HEK293 (cell line): ENCODE measurements at regions not wholly inside any gene's neighbourhood (a gene's known extent, or its start where the extent isn't known, plus 50 kb on each side); places are given as distances from the start of the nearest gene placed in this dataset.

ENCODE experiments used
- CTCF ChIA-PET: fragments of 350-600 bp; formaldehyde crosslinking; extraction: SDS; loops from one replicate; lab custom pipeline; 2021; ENCODE audit warnings: antibody characterized with exemption; lab: Yijun Ruan, JAX
- POLR2A ChIA-PET: fragments of 300-600 bp; formaldehyde crosslinking; extraction: SDS; loops from one replicate; lab custom pipeline; 2020; ENCODE audit warnings: antibody characterized with exemption, inconsistent platforms; lab: Yijun Ruan, JAX
- H3K27ac ChIP-seq: fragments of 200-500 bp; sonication (Bioruptor generic); 2 replicates; pipeline ENCODE4 v1.5.1; 2014; ENCODE audit warnings: low read depth, low read length, control low read depth, inconsistent platforms; ENCODE audit errors: extremely low read depth
- H3K36me3 ChIP-seq, 2 experiments: fragments of 200-500 bp in 1 of 2; sonication (Bioruptor generic) in 1 of 2; 1 replicate in 1 of 2; 2 replicates in 1 of 2; pipeline ENCODE4 v1.5.1; 2014 to 2017; ENCODE audit warnings: inconsistent platforms in 2 of 2, low read length in 2 of 2; ENCODE audit not compliant: control insufficient read depth in 2 of 2, insufficient read depth in 1 of 2
- H3K4me1 ChIP-seq: fragments of 200-500 bp; sonication (Bioruptor generic); 2 replicates; pipeline ENCODE4 v1.5.1; 2014; ENCODE audit warnings: mild to moderate bottlenecking, low read length, inconsistent platforms; ENCODE audit not compliant: control insufficient read depth, insufficient read depth
- H3K4me3 ChIP-seq: 2 replicates; pipeline ENCODE4 v1.5.1; 2011; ENCODE audit warnings: low read depth, mild to moderate bottlenecking, control low read depth, low read length, moderate library complexity
- H3K9me3 ChIP-seq: fragments of 200-500 bp; sonication (Bioruptor generic); 2 replicates; pipeline ENCODE4 v1.5.1; 2014; ENCODE audit warnings: low read depth, low read length, inconsistent platforms; ENCODE audit not compliant: control insufficient read depth, insufficient read depth
- ATF2 ChIP-seq: fragments of 450-650 bp; formaldehyde crosslinking; IDR thresholded peaks from 2 replicates; pipeline ENCODE4 v1.5.1; 2016; ENCODE audit warnings: missing biosample characterization, missing genetic modification characterization, low read depth
- CTCF ChIP-seq: fragments of 450-650 bp; formaldehyde crosslinking; IDR thresholded peaks from 2 replicates; pipeline ENCODE4 v1.5.1; 2016; ENCODE audit warnings: missing biosample characterization, missing genetic modification characterization
- FEZF1 ChIP-seq: fragments of 450-650 bp; formaldehyde crosslinking; IDR thresholded peaks from 2 replicates; pipeline ENCODE4 v1.5.1; 2016; ENCODE audit warnings: missing biosample characterization, missing genetic modification characterization
- GLIS1 ChIP-seq: fragments of 450-650 bp; formaldehyde crosslinking; IDR thresholded peaks from 2 replicates; pipeline ENCODE4 v1.5.1; 2016; ENCODE audit warnings: missing biosample characterization, missing genetic modification characterization
- KLF1 ChIP-seq: fragments of 450-650 bp; formaldehyde crosslinking; IDR thresholded peaks from 2 replicates; pipeline ENCODE4 v1.5.1; 2016; ENCODE audit warnings: missing biosample characterization, missing genetic modification characterization
- KLF16 ChIP-seq: fragments of 450-650 bp; formaldehyde crosslinking; IDR thresholded peaks from 2 replicates; pipeline ENCODE4 v1.5.1; 2017; ENCODE audit warnings: missing biosample characterization, missing genetic modification characterization
- KLF8 ChIP-seq: fragments of 450-650 bp; formaldehyde crosslinking; IDR thresholded peaks from 2 replicates; pipeline ENCODE4 v1.5.1; 2016; ENCODE audit warnings: missing biosample characterization, missing genetic modification characterization
- PRDM10 ChIP-seq: fragments of 450-650 bp; formaldehyde crosslinking; IDR thresholded peaks from 2 replicates; pipeline ENCODE4 v1.5.1; 2016; ENCODE audit warnings: missing biosample characterization, missing genetic modification characterization
- SCRT1 ChIP-seq: fragments of 450-650 bp; formaldehyde crosslinking; IDR thresholded peaks from 2 replicates; pipeline ENCODE4 v1.5.1; 2016; ENCODE audit warnings: missing biosample characterization, missing genetic modification characterization, borderline replicate concordance
- SP7 ChIP-seq: fragments of 450-650 bp; formaldehyde crosslinking; IDR thresholded peaks from 2 replicates; pipeline ENCODE4 v1.5.1; 2016; ENCODE audit warnings: missing biosample characterization, missing genetic modification characterization
- ZBTB6 ChIP-seq: fragments of 450-650 bp; formaldehyde crosslinking; IDR thresholded peaks from 2 replicates; pipeline ENCODE4 v1.5.1; 2017; ENCODE audit warnings: missing biosample characterization, missing genetic modification characterization
- ZEB2 ChIP-seq: fragments of 450-650 bp; formaldehyde crosslinking; IDR thresholded peaks from 2 replicates; pipeline ENCODE4 v1.5.1; 2016; ENCODE audit warnings: missing biosample characterization, missing genetic modification characterization
- ZFP3 ChIP-seq: fragments of 450-650 bp; formaldehyde crosslinking; IDR thresholded peaks from 2 replicates; pipeline ENCODE4 v1.5.1; 2016; ENCODE audit warnings: low read depth, missing biosample characterization, missing genetic modification characterization
- ZFP41 ChIP-seq: fragments of 450-650 bp; formaldehyde crosslinking; IDR thresholded peaks from 2 replicates; pipeline ENCODE4 v1.5.1; 2016; ENCODE audit warnings: missing biosample characterization, missing genetic modification characterization, borderline replicate concordance
- ZNF140 ChIP-seq: fragments of 450-650 bp; formaldehyde crosslinking; IDR thresholded peaks from 2 replicates; pipeline ENCODE4 v1.5.1; 2016; ENCODE audit warnings: missing biosample characterization, missing genetic modification characterization
- ZNF146 ChIP-seq: fragments of 450-650 bp; formaldehyde crosslinking; IDR thresholded peaks from 2 replicates; pipeline ENCODE4 v1.5.1; 2016; ENCODE audit warnings: missing biosample characterization, missing genetic modification characterization
- ZNF175 ChIP-seq: fragments of 450-650 bp; formaldehyde crosslinking; IDR thresholded peaks from 2 replicates; pipeline ENCODE4 v1.5.1; 2016; ENCODE audit warnings: missing biosample characterization, missing genetic modification characterization
- ZNF211 ChIP-seq: fragments of 450-650 bp; formaldehyde crosslinking; IDR thresholded peaks from 2 replicates; pipeline ENCODE4 v1.5.1; 2016; ENCODE audit warnings: low read depth, missing biosample characterization, missing genetic modification characterization
- ZNF221 ChIP-seq: fragments of 450-650 bp; formaldehyde crosslinking; IDR thresholded peaks from 2 replicates; pipeline ENCODE4 v1.5.1; 2017; ENCODE audit warnings: missing biosample characterization, missing genetic modification characterization, borderline replicate concordance
- ZNF223 ChIP-seq: fragments of 450-650 bp; formaldehyde crosslinking; IDR thresholded peaks from 2 replicates; pipeline ENCODE4 v1.5.1; 2016; ENCODE audit warnings: missing biosample characterization, missing genetic modification characterization
- ZNF274 ChIP-seq, 2 experiments: fragments of 200-500 bp in 1 of 2; fragments of 450-650 bp in 1 of 2; sonication (Bioruptor generic) in 1 of 2; formaldehyde crosslinking in 1 of 2; IDR thresholded peaks; 2 replicates each; pipeline versions ENCODE4 v1.5.1 to v1.6.1; 2014 to 2016; ENCODE audit warnings: borderline replicate concordance in 1 of 2, inconsistent platforms in 1 of 2, low read length in 1 of 2, missing biosample characterization in 1 of 2, missing genetic modification characterization in 1 of 2
- ZNF341 ChIP-seq: fragments of 450-650 bp; formaldehyde crosslinking; IDR thresholded peaks from 2 replicates; pipeline ENCODE4; 2016; ENCODE audit warnings: low read depth, missing biosample characterization, missing genetic modification characterization
- ZNF366 ChIP-seq: fragments of 450-650 bp; formaldehyde crosslinking; conservative IDR thresholded peaks from 2 replicates; pipeline ENCODE4 v1.5.1; 2016; ENCODE audit warnings: missing biosample characterization, missing genetic modification characterization
- ZNF555 ChIP-seq: fragments of 450-650 bp; formaldehyde crosslinking; conservative IDR thresholded peaks from 2 replicates; pipeline ENCODE4 v1.5.1; 2017; ENCODE audit warnings: missing biosample characterization, mild to moderate bottlenecking, missing genetic modification characterization, inconsistent platforms
- ZNF560 ChIP-seq: fragments of 450-650 bp; formaldehyde crosslinking; IDR thresholded peaks from 2 replicates; pipeline ENCODE4 v1.5.1; 2017; ENCODE audit warnings: missing biosample characterization, missing genetic modification characterization, borderline replicate concordance
- ZNF624 ChIP-seq: fragments of 450-650 bp; formaldehyde crosslinking; IDR thresholded peaks from 2 replicates; pipeline ENCODE4 v1.5.1; 2017; ENCODE audit warnings: missing biosample characterization, missing genetic modification characterization
- ZNF660 ChIP-seq: fragments of 450-650 bp; IDR thresholded peaks from 2 replicates; pipeline ENCODE4 v1.5.1; 2018; ENCODE audit warnings: missing biosample characterization, mild to moderate bottlenecking, missing genetic modification characterization
- ZNF791 ChIP-seq: fragments of 450-650 bp; formaldehyde crosslinking; IDR thresholded peaks from 2 replicates; pipeline ENCODE4 v1.5.1; 2016; ENCODE audit warnings: missing biosample characterization, missing genetic modification characterization
- ZSCAN16 ChIP-seq: fragments of 450-650 bp; formaldehyde crosslinking; IDR thresholded peaks from 2 replicates; pipeline ENCODE4 v1.5.1; 2016; ENCODE audit warnings: missing biosample characterization, missing genetic modification characterization
- ZSCAN30 ChIP-seq: fragments of 450-650 bp; IDR thresholded peaks from 2 replicates; pipeline ENCODE4 v1.5.1; 2018; ENCODE audit warnings: missing biosample characterization, mild to moderate bottlenecking, missing genetic modification characterization, moderate library complexity

GRCh38 chr18:61736133-61736532 is 156.7 kb downstream of the RNF152 start:
- Histone ChIP-seq H3K36me3 (no peaks in the 10 kb centered on the region), H3K27ac (no peak overlapping the region), H3K9me3 (no peaks in the 10 kb centered on the region), H3K4me1 (no peaks in the 10 kb centered on the region)
- CTCF ChIA-PET: interaction anchor here (0.6 kb wide), 1 partner anchor 445 kb away, joined by 4 read pairs; no protein-coding TSS in a partner anchor
- TF ChIP-seq CTCF (tag by site-specific recombination) (no peak), ZFP3 (no peak), ZNF211 (tag by site-specific recombination) (no peak), GLIS1 (tag by site-specific recombination) (no peak), FEZF1 (tag by site-specific recombination) (no peak), ZNF341 (tag by site-specific recombination) (no peak), ZNF366 (tag by site-specific recombination) (no peak), ZNF560 (no peak), KLF16 (tag by site-specific recombination) (no peak), ZNF221 (no peak), KLF8 (tag by site-specific recombination) (no peak), ZFP41 (tag by site-specific recombination) (no peak), ZNF274 (IDR thresholded peaks at IDR 0.05; ENCODE audit: low read length) (no peak), ZNF274 (tag by site-specific recombination; IDR thresholded peaks at IDR 0.05; ENCODE audit: borderline replicate concordance) (no peak), ZNF555 (tag by site-specific recombination) (no peak), SP7 (tag by site-specific recombination) (no peak), ZNF791 (tag by site-specific recombination) (no peak), ZNF175 (no peak), KLF1 (tag by site-specific recombination) (no peak), ZBTB6 (tag by site-specific recombination) (no peak), ATF2 (no peak)
- TF ChIP-seq, all 188 proteins: peak for 0
- POLR2A ChIA-PET: no interaction called here
- no peak overlapping the region for H3K4me3 ChIP-seq

GRCh38 chr18:61735564-61736102 is 157.2 kb downstream of the RNF152 start:
- TF ChIP-seq ZNF624 (tag by site-specific recombination) (no peak), ZFP3 (no peak), PRDM10 (no peak), ZNF223 (tag by site-specific recombination) (no peak), SCRT1 (tag by site-specific recombination) (no peak), ZEB2 (tag by site-specific recombination) (no peak), ZNF660 (tag by site-specific recombination) (no peak), ZNF146 (no peak), GLIS1 (tag by site-specific recombination) (no peak), ZNF140 (no peak), ZSCAN16 (tag by site-specific recombination) (no peak), ZSCAN30 (tag by site-specific recombination) (no peak)
- Histone ChIP-seq H3K4me3 (no peak overlapping the region), H3K27ac (no peak overlapping the region), H3K36me3 (no peaks in the 10 kb centered on the region), H3K9me3 (no peaks in the 10 kb centered on the region), H3K4me1 (no peaks in the 10 kb centered on the region)
- ChIA-PET POLR2A (no interaction called here), CTCF (interaction anchor here (0.6 kb wide), 1 partner anchor 446 kb away, joined by 4 read pairs; no protein-coding TSS in a partner anchor)
